ENCODE measurements at regions not wholly inside any gene's neighbourhood (a gene's known extent, or its start where the extent isn't known, plus 50 kb on each side); places are given as distances from the start of the nearest gene placed in this dataset.

DNA sequence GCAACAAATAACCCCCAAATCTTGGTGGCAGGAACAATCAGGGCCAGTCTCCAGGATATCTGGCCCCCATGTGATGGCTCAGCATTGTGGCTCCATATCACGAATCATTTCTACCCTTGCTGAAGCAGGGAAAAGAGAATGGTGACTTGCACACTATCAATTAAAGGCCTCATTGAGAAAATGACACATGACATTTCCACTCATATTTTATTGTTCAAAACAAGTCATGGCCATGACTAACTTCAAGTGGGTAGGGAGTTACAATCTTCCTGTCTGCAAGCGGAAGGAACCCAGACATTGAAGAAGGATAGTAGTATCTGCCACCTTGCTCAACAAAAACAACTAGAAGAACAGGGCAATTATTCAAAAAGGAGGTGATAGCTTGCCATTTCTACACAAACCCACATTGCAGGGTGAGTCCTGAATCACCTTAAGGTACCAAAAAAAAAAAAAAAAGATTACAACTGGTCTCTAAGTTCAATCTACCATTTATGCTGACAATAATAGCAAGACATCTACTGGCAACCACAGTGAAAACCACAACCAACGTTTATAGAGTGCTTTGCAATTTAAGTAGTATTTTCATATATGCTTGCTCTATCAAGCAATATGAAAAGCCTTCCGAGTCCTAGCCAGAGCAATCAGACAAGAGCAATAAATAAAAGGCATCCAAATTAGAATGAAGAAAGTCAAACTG, 186.7 kb upstream of the DAPK1 start:
- DNase-seq (ENCODE audit: low read depth in 4 of 4, low spot score in 2 of 4) = no peak

DNA sequence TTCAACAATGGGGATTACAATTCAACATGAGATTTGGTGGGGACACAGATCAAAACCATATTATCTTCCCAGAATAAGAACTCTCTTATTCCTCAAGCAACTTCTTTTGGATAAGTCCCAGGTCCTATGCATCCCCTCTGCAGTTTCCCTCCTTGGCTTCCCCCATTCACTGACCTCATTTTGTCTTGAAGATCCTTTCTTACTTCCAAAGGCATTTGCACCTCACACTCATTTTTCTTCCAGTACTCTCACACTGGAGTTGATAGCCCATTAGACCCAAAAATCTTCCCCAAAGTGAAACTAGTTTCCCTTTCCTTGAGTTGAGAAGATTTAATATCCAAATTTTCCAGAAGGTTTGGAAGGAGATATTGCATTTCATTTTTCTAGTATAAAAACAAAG, 178.0 kb upstream of the DAPK1 start:
- no peak for DNase-seq (ENCODE audit: low read depth in 4 of 4, low spot score in 2 of 4)

DNA sequence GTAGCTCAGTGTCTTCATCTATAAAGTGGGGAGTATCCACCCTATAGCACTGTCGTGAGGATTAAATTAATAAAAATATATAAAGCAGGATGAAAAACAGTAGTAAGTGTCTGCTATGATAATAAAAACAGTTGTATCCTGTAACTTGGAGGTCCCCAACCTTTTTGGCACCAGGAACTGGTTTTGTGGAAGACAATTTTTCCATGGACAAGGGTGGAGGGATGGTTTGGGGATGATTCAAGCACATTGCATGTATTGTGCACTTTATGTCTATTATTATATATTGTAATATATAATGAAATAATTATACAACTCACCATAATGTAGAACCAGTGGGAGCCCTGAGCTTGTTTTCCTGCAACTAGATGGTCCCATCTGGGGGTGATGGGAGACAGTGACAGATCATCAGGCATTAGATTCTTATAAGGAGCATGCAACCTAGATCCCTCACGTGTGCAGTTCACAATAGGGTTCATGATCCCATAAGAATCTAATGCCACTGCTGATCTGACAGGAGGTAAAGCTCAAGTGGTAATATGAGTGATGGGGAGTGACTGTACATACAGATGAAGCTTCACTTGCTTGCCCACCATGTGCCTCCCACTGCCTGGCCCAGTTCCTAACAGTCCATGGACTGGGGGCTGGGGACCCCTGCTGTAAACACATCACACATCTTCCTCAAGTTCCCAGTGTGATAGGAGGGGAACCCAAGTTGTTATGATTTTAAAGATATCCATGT, 177.4 kb upstream of the DAPK1 start:
- no peak for DNase-seq (ENCODE audit: low read depth in 4 of 4, low spot score in 2 of 4)

DNA sequence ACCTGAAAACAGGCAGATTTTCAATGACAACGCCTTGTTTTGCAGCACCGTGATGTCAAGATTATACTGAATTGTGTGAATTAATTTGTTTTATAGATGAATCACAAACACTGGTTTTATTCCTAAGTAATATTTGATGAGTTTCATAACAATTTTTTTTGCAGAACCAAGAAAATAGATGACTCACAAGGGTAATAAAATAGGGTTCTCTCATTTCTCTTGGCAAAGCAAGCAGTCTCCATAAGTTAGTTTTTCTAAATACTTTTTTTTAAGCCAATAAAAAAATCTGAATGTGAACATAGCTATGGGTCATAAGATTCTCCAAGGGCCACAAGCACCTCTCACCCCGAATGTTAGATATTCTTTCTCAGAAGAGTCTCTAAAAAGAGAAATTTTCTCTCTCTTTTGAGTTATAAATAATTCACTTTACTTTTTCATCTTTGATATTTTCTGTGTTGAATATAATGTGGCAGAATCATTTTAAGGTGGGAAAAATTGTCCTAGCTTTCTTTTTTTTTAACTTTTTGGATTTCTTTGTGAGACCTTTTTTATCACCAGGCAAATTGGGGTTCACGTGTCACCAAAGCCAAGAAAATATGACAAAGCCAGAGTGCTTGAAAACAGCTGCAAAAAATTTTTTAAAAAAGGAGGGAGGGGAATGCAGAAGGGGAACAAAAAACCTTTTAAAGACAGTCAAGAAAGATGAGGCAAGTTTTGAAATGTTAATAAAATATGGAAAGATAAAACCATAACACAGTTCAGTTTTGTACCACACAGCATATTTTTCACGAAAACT, 174.6 kb upstream of the DAPK1 start:
- DNase-seq (ENCODE audit: low read depth in 4 of 4, low spot score in 2 of 4) = no peak

DNA sequence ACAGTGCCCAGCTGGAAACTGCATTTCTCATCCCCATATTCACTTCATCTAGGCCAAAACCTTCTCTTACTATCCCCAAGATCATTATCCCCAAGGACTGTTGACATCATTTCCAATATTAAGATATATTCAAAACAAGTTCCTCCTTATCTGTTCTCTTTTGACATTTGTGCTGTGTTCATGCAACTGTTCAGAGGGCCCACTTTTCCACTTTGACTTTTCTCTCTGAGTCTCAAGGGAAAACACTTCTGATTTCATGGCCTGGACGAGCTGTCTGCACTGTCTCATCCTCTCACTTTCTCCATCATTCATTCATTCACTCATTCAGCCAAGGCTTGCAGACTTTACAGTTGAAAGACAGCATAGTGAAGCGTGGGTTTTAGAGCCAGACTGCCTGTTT, 173.7 kb upstream of the DAPK1 start:
- DNase-seq (ENCODE audit: low read depth in 4 of 4, low spot score in 2 of 4) = no peak

DNA sequence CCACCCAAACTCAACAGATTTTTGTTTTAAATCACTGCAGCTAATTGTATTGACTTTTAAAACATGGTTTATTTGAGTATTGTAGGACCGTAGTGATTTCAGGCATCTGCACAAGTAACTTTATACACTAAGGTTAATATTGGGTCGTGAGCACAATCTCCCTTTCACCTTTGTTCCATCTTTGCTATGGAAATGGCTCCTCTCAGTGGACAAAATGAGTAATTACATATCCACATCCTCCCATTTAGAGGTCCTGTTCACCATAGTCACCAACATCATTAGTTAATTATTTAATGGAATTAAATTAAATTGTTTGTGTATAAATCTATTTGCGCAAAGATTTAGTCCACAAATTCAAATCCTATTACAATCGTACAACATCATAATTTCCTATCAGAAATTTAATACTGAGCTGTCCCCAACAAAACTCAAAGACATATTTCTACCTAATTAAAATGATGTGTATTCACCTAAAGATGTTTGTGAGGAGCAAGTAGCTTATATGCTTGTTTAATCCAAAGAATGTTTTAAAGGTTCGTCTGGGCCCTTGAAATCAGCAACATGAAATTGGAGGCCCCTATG, 173.0 kb upstream of the DAPK1 start:
- DNase-seq (ENCODE audit: low read depth in 4 of 4, low spot score in 2 of 4) = peak in 1 of 4 donors; percentile 70

DNA sequence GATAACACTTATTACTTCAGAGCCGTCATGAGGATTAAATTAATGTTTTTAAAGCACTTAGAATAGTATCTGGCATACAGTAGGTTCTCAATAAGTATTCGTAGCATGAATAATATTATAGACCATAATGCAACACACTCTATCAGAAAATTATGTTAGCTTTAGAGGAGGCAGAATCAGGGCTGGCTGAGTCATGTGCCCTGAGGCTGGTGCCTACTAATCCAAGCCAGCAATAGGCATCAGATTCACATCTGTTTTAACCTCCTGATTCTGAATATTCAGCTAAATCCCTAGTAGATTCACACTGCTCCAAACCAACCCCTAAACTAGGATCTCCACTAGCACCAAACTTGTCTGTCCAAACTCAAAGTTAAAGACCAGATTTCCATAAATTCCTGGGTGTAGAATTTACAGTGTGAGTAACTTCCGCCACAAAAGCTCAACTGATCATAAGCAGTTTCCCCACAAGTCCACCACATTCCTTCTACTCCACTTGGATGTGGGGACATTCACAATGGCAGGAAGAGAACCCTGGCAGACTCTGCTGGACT, 170.0 kb upstream of the DAPK1 start:
- no peak for DNase-seq (ENCODE audit: low read depth in 4 of 4, low spot score in 2 of 4)

DNA sequence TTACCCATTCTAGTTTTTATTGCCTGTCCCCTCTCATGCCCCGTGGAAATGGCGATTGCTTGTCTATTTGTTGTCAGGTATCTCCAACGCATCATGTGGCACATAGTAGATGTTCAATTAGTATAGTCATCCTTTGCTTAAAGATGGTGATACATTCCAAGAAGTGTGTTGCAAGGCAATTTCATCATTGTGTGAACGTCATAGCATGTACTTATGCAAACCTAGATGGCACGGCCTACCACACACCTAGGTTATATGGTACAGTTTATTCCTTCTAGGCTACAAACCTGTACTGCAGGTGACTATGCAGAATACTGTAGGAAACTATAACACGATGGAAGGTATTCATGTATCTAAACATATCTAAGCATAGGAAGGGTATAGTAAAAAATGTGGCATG, 163.9 kb upstream of the DAPK1 start:
- DNase-seq (ENCODE audit: low read depth in 4 of 4, low spot score in 2 of 4) = no peak

DNA sequence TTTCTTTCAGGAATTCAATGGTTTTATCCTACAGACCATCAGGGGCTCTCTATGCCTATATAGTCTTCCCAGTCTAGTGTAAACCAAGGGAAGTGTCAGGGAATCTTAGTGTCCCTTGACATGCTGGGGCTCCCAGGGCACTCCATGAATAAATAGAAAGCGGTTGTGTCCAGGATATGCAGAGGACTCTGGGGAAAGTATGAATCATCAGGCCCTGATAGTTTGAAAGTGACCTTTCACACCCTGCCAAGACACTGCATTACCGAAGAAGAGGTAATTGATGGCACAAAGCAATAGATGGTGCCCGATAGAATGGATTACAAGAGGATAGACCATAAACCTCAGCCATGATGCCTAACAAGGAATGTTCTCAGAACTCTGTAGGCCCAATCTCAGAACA, 163.3 kb upstream of the DAPK1 start:
- no peak for DNase-seq (ENCODE audit: low read depth in 4 of 4, low spot score in 2 of 4)

DNA sequence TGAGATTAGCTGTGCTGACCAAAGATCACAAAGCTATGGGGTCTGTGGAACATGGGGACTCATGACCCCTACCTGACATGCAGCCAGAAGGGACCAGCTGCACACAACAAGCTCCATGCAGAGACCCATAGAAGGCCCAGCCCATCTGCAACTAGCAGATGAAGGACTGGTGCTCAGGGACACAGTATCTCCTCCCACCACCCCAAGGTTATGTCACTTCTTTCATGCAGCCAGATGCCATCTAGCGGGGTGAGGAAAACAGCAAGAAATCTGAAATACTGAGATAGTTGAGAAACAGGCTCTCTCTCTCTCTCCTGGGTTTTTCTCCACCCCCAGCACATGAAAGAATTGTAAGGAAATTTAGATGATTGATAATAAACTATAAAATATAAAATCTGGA, 161.3 kb upstream of the DAPK1 start:
- no peak for DNase-seq (ENCODE audit: low read depth in 4 of 4, low spot score in 2 of 4)

DNA sequence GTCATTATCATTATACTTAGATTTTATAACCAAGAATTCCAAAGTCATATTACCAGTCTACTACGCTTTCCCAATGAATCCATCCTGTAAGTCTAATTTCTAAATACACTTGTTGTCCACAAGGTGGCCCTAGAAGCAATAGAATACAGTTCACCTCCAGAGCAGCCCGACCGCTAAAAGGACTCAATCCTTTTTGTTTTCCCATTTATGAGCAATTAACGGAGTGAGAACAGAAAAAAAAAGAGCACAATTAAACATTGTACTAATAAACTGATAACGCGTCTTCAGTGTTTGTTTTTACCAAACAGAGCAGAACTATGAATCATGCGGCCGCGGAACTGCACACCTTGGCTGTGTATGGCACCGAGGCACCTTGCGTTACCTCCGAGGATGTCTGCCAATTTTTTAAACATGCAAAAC, 160.7 kb upstream of the DAPK1 start:
- peak in 3 of 4 donors; percentile 59 to 75 (median 65) for DNase-seq (ENCODE audit: low read depth in 4 of 4, low spot score in 2 of 4)

DNA sequence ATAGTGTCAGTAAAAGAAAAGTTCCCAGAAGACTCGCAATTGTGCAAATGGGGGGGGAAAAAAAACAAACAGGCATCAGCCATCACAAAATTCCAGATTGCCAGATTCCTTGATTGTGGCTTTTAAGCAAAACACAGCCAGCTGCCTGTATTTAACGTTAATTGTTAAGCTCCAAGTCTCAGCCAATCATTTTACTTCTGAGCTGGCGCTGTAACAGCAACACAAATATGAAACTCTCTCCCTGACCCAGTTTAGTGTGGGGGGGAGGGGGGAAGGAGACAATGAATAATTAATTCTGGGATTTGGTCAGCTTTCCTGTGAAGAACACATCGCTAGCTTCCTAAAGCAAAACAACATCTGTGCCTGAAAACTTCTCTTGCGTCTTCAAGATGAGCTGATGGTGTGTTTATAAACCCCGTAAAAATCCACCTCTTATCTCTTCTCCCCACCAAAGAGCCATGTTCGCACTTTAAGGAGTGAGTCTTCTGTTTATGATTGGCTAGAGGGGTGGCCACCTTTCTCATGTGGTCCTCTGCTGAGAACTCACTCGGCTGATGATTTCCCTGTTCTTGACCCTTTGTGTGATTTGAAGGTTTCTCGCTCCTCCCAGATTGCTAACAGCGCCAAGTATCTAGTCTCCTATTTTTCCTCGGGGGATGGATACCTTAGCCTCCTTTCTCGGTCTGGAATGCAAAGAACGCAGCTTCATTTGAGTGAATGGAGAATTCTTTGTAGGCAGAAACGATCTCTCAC, 160.2 kb upstream of the DAPK1 start:
- DNase-seq (ENCODE audit: low read depth in 4 of 4, low spot score in 2 of 4) = peak in 1 of 4 donors; percentile 48

DNA sequence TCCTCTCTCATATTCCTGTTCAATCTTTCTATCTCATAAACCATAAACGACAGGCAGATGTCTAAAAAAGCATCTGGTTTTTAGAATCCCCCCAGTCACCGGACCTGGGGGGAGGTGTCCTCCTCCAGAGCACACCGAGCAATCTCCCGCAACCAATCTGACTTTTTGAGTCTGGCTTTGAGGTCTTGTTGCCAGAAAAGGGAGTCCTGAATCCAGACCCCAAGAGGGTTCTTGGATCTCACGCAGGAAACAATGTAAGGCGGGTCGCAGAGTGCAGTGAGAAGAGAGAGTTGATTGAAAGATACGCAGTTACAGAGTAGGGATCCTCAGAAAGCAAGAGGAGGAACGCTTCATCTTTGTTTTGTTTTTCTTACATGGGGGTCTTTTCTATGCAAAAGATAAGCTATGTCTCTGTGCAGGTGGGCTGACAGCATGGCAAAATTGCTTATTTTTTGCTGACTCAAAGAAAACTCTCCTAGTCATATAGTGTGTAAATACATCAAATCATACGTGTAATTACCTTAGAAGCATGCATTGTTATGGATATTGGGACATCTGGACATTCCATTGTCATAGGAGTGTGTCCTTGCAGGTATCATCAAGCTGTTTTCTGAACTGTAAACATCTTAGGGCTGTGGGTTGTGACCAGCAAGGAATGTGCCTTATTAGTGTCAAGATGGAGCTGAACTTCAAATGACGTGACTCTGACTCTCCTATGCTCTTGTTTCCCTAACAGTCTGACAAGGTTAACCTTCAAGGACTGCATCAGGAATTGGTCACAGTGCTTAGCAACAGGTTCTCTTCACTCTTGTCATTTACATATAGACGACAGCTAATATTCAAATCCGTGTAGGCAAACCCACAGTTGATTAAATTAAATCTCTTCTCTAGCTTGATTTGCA, 159.3 kb upstream of the DAPK1 start:
- no peak for DNase-seq (ENCODE audit: low read depth in 4 of 4, low spot score in 2 of 4)

DNA sequence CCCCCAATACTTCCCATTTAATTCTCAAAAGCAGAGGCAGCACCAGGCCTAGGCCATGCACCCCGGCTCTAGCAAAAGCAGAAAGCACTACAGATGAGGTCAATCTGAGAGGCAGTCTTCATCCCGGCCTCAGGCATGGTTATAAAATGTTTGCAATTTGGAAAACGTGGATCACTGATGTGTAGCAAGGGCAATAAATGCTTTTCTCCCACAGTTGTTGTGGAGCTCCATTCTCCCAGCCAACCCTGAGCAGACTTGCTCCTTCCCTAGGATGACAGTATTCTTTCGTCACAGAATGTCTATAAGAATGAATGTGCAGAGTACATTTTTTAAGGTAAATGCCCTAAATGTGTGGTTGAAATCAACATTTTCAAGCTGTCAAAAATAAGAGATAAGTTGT, 157.3 kb upstream of the DAPK1 start:
- no peak for DNase-seq (ENCODE audit: low read depth in 4 of 4, low spot score in 2 of 4)

DNA sequence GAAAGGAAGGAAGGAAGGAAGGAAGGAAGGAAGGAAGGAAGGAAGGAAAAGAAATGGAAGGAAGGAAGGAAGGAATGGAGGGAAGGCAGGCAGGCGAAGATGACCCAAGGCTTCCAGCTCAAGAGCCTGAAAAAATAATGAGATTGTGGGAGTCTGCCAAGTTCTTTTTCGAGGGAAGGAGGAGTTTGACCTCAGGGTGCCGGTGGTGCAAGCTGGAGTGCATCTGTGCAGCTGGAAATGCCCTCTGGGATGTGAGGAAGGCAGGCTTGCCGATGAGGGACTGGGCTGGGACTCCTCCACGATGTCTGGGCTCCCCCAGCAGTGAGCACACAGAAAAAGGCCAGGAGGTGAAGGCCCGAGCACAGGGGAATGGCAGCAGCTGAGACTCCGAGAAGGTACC, 154.9 kb upstream of the DAPK1 start:
- no peak for DNase-seq (ENCODE audit: low read depth in 4 of 4, low spot score in 2 of 4)

DNA sequence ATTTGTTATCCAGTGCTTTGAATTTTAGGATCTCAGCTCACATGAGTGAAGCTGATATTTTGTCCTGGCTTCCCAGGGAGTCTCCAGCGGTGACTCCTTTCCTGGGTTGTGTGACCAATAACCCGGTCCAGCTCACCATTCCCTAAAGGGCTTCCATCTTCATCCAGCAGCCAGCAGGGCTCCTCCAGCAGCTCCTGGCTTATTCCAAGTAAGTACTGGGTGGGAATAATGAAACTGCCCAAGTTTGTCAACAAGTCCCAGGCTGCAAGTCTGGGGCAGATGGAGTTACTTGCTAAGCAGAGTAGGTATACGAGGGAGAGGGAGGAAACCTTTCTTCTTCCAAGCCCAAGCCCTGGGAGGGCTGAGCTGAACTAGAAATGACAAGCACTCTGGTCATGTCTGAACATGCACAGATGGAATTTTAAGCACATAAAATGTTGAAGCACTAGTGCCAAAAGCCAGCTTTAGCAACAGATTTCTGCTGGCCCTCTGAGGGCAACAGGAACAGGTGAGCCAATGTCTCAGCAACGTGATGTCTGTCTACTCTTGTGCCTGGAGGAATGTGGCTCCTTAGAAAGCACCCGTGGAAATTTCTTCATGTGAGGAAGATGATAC, 153.7 kb upstream of the DAPK1 start:
- no peak for DNase-seq (ENCODE audit: low read depth in 4 of 4, low spot score in 2 of 4)

DNA sequence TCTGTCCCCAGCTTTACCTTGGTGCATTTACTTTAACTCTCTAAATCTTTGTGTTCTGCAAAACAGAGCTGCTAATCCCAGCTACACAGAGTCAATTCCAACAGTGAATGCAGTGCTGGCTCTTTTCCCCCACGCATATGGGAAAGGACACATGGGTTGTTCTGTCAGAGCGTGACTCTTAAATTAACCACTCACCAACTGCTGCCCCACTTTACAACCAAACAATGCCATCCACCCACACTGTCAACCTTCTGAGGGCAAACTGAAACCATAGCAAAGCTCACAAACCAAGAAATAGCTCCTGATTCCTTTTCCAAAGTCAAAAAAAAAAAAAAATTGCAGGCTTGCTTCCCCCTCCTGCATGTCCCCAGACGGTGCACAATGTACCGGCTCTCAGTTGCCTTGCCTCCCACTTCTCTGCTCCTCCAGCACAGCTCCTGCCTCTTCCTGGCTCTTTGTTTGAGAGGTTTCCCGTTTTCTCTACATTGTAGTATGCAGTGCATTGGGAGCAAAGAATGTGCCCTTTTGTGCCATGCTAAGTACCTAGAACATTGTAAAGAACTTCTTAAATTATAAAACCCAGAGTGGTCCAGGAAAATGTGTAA, 151.5 kb upstream of the DAPK1 start:
- no peak for DNase-seq (ENCODE audit: low read depth in 4 of 4, low spot score in 2 of 4)

DNA sequence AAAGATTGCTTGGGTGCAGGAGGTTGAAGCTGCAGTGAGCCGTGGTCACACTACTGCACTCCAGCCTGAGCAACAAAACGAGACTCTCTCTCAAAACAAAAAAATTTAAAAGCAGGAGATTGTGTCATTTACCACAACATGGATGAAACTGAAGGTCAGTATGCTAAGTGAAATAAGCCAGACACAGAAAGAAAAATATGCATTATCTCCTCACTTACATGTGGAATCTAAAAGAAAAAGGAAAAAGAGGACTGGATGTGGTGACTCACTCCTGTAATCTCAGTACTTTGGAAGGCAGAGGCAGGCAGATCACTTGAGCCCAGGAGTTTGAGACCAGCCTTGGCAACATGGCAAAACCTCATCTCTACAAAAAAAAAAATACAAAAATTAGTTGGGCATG, 146.8 kb upstream of the DAPK1 start:
- no peak for DNase-seq (ENCODE audit: low read depth in 4 of 4, low spot score in 2 of 4)
